Transverse colon (tissue), 4 donors: ENCODE measurements at regions not wholly inside any gene's neighbourhood (a gene's known extent, or its start where the extent isn't known, plus 50 kb on each side); places are given as distances from the start of the nearest gene placed in this dataset.
"Not testable (repeated sequence)": the region's sequence is repeated elsewhere in the genome, so short reads cannot be mapped to it uniquely, and the experiment has no call there.

Source experiments
- DNase-seq: peaks from one replicate; pipeline ENCODE4 v3.0.0-alpha.2; 2019
- H3K27ac ChIP-seq, 4 donors: fragments of 200-600 bp; sonication (generic); 2 replicates each; pipeline ENCODE4 v1.5.1; 2016 to 2018; ENCODE audit warnings: inconsistent platforms in 4 of 4
- H3K27me3 ChIP-seq: fragments of 200-600 bp; sonication (generic); 2 replicates; pipeline ENCODE4 v1.5.1; 2017; ENCODE audit warnings: inconsistent platforms
- H3K36me3 ChIP-seq, 4 donors: fragments of 200-600 bp; sonication (generic); 2 replicates each; pipeline ENCODE4 v1.5.1; 2017 to 2019; ENCODE audit warnings: inconsistent platforms in 4 of 4
- H3K4me1 ChIP-seq, 4 donors: fragments of 200-600 bp; sonication (generic); 2 replicates each; pipeline ENCODE4 v1.5.1; 2017 to 2020; ENCODE audit warnings: inconsistent platforms in 4 of 4
- H3K4me3 ChIP-seq, 4 donors: fragments of 200-600 bp; sonication (generic); 1 replicate in 1 of 4; 2 replicates in 3 of 4; pipeline versions ENCODE4 v1.5.1 to v1.6.1; 2017 to 2019; ENCODE audit warnings: inconsistent platforms in 4 of 4
- H3K9me3 ChIP-seq, 2 donors: fragments of 200-600 bp; sonication (generic); 2 replicates each; pipeline ENCODE4 v1.5.1; 2017 to 2019; ENCODE audit warnings: inconsistent platforms in 2 of 2
- EP300 ChIP-seq: sonication (generic); formaldehyde crosslinking; IDR thresholded peaks from one replicate; pipeline ENCODE4 v1.6.1; 2017; ENCODE audit warnings: antibody characterized with exemption, low read depth
- POLR2A ChIP-seq: fragments of 450-650 bp; IDR thresholded peaks from one replicate; pipeline ENCODE4 v1.6.1; 2016; ENCODE audit warnings: antibody characterized with exemption, mild to moderate bottlenecking, moderate library complexity
- POLR2AphosphoS5 ChIP-seq, 3 donors: sonication (generic); formaldehyde crosslinking; IDR thresholded peaks; one replicate each; pipeline ENCODE4 v1.6.1; 2016; ENCODE audit warnings: antibody characterized with exemption in 3 of 3
- WGBS, 2 donors: methylation state at CpG; one replicate each; pipeline ENCODE4 v1.1.5; 2018; ENCODE audit warnings: low coverage in 1 of 2; 5-methylcytosine and 5-hydroxymethylcytosine counted together
- in situ Hi-C, 4 donors: fragments of 200-750 bp; cut with MboI; loops; one replicate each; pipeline versions ENCODE4 v1.15.0 to v1.15.1; 2017; ENCODE audit warnings: low sequenced_read_pairs in 3 of 4, low pct_ligation_motif_present in 1 of 4, low pct_unique_long_range_greater_than_20kb in 1 of 4
- intact Hi-C: fragments of 100-400 bp; cut with DNase I; formaldehyde crosslinking; loops from one replicate; pipeline ENCODE4 v1.15.1; 2023; ENCODE audit warnings: low total_unique reads
- TF ChIP-seq, protein P1 (sequence below), 5 experiments: fragments of 200-600 bp in 3 of 5; fragments of 450-650 bp in 2 of 5; sonication (generic) in 3 of 5; IDR thresholded peaks; 1 replicate in 2 of 5; 2 replicates in 3 of 5; pipeline ENCODE4 v1.5.1; 2016 to 2017; ENCODE audit warnings: antibody characterized with exemption in 5 of 5, inconsistent platforms in 3 of 5, mild to moderate bottlenecking in 2 of 5, moderate library complexity in 1 of 5

DNA sequence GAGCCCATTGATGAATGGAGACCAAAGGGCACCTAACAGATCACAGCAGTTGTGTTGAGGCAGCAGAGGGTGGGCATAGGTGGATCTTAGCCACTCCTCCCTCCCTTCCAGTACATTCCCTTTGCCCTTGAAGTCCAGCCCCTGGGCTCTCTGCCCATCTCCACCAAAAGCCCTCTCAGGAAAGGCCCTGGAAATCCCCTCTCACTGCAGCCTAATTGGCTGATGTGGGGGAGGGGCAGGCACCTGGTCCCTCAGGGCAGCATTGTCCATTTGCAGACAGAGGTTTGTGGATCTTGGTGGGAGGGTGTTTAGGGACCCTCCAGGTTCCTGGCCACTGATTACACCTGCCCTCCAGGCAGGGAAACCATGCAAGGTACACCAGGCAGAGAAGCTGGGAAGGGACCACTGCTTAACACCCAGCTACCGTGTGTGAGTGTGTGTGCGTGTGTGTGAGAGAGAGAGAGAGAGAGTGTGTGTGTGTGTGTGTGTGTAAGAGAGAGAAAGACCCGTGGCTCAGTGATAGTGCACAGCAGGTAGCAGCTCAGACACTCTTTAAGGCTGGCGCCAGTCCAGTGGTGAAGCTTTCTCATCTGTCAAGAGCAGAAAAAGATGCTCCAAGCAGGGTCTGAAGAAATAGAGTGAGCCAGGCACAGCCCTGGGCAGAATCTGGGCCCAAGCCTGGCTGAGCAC lies 71.1 kb downstream of the MATN1 start:
- intact Hi-C loops = no loop called here
- Histone ChIP-seq H3K36me3 (no peaks in the 10 kb centered on the region), H3K4me3 (no peak overlapping the region), H3K27ac (no peak overlapping the region), H3K27me3 (peaks cover 9% of the 10 kb centered on the region), H3K4me1 (no peaks in the 10 kb centered on the region), H3K9me3 (no peaks in the 10 kb centered on the region)
- no peak for TF ChIP-seq EP300
- no peak for TF ChIP-seq POLR2A
- TF ChIP-seq POLR2AphosphoS5 (IDR thresholded peaks at IDR 0.05) = no peak
- TF ChIP-seq, protein P1, sequence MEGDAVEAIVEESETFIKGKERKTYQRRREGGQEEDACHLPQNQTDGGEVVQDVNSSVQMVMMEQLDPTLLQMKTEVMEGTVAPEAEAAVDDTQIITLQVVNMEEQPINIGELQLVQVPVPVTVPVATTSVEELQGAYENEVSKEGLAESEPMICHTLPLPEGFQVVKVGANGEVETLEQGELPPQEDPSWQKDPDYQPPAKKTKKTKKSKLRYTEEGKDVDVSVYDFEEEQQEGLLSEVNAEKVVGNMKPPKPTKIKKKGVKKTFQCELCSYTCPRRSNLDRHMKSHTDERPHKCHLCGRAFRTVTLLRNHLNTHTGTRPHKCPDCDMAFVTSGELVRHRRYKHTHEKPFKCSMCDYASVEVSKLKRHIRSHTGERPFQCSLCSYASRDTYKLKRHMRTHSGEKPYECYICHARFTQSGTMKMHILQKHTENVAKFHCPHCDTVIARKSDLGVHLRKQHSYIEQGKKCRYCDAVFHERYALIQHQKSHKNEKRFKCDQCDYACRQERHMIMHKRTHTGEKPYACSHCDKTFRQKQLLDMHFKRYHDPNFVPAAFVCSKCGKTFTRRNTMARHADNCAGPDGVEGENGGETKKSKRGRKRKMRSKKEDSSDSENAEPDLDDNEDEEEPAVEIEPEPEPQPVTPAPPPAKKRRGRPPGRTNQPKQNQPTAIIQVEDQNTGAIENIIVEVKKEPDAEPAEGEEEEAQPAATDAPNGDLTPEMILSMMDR (IDR thresholded peaks at IDR 0.05) = no peak
- 46 to 61% methylated on average over 4 of the region's 4 CpGs for WGBS, 2 donors
- no peak for DNase-seq
- in situ Hi-C loops = no loop called here

DNA sequence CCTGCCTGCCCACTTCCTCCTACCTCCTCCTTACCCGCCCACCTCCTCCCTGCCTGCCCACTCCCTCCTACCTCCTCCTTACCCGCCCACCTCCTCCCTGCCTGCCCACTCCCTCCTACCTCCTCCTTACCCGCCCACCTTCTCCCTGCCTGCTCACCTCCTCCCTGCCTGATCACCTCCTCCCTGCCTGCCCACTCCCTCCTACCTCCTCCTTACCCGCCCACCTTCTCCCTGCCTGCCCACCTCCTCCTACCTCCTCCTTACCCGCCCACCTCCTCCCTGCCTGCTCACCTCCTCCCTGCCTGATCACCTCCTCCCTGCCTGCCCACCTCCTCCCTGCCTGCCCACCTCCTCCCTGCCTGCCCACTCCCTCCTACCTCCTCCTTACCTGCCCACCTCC lies 72.0 kb downstream of the MATN1 start:
- H3K9me3 ChIP-seq, H3K27ac ChIP-seq, DNase-seq, H3K27me3 ChIP-seq, intact Hi-C loops, H3K4me1 ChIP-seq, in situ Hi-C loops, H3K4me3 ChIP-seq, H3K36me3 ChIP-seq: not testable (repeated sequence)
- whole genome bisulfite sequencing, 2 donors = 51% methylated on average over 5 of the region's 5 CpGs; no CpG with 5 or more reads in 1 of the 2 donors

DNA sequence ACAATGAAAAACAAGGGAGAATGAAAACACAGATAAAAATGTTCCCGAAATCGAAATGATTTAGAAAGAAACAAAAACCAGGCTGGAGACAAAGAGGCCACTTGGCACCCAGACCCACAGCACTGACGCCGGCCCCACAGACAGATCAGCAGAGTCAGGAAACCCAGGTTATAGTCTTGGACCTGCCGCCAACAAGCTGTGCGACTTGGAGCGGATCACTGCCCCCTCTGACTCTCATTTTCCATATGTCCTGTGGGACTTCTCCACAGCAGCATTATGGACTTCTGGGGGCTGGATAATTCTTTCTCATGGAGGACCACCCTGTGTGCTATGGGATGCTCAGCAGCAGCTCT lies 72.4 kb downstream of the MATN1 start:
- Histone ChIP-seq H3K36me3 (no peaks in the 10 kb centered on the region), H3K4me3 (no peak overlapping the region), H3K4me1 (no peaks in the 10 kb centered on the region), H3K27me3 (peaks cover 9% of the 10 kb centered on the region), H3K9me3 (no peaks in the 10 kb centered on the region), H3K27ac (no peak overlapping the region)
- TF ChIP-seq POLR2AphosphoS5 (IDR thresholded peaks at IDR 0.05) = no peak
- no peak for TF ChIP-seq POLR2A
- TF ChIP-seq EP300 = no peak
- TF ChIP-seq, protein P1 (IDR thresholded peaks at IDR 0.05) = no peak
- intact Hi-C loops (no loop called here), in situ Hi-C loops (no loop called here)
- 51% methylated on average over 7 of the region's 7 CpGs for WGBS, 2 donors
- no peak for DNase-seq

DNA sequence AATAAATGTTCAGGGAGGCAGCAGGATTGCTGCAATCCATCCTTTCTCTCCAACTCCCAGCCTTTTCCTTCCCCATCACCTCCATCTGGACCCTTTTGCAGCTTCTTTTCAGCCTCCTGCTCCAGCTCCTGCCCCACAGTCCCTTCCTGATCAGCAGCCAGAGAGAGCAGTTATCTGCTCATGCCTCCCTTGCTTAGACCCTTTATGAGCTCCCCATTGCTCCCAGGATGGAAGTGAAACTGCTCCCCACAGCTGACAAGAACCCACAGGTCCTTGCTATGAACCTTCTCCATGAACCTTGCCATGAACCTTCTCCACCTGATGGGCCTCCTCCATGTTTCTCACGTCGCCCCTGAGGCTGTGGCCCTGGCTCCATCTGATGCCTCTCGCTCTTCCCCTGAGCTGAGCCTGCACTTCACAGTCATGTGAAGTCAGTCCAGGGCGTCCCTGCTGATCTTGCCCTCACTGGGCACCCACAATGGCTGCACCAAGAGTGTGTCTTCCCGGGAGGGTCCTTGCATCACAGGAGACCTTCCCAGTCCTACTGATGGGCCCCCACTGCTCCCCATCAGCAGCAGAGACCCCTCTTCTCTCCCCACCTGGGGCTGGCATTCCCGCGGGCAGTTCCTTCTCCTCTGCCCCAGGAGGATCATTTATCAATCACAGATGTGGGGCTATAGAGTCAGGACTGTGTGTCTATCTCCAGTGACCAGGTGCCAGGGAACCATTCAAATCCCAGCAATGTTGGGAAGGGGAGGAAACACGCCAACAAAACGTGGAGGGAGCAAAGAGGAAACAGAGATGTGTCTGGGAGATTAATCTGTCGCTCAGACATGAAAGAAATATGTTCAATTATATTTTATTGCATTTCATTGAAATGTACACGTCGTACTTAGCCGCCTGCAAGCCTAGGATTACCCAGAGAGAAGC lies 73.1 kb downstream of the MATN1 start:
- no peak overlapping the region for H3K27ac ChIP-seq
- H3K27me3 ChIP-seq = peaks cover 9% of the 10 kb centered on the region
- H3K4me3 ChIP-seq = no peak overlapping the region
- no peak for DNase-seq
- H3K36me3 ChIP-seq = no peaks in the 10 kb centered on the region
- H3K4me1 ChIP-seq = no peaks in the 10 kb centered on the region
- intact Hi-C loops (no loop called here), in situ Hi-C loops (no loop called here)
- WGBS, 2 donors = 46 to 59% methylated on average over 11 to 13 of the region's 13 CpGs
- no peaks in the 10 kb centered on the region for H3K9me3 ChIP-seq
- no peak for TF ChIP-seq EP300
- TF ChIP-seq POLR2A = no peak
- TF ChIP-seq, protein P1 (IDR thresholded peaks at IDR 0.05) = no peak
- TF ChIP-seq POLR2AphosphoS5 (IDR thresholded peaks at IDR 0.05) = no peak
